Thoracic aorta (tissue), 2 donors: ENCODE measurements at regions not wholly inside any gene's neighbourhood (a gene's known extent, or its start where the extent isn't known, plus 50 kb on each side); places are given as distances from the start of the nearest gene placed in this dataset.

Experiments
- ATAC-seq: fragments of 150-250 bp; one replicate; pipeline ENCODE4 v1.8.0; 2017; ENCODE audit warnings: low read depth; ENCODE audit not compliant: insufficient number of reproducible peaks, low FRiP score
- DNase-seq: peaks from one replicate; pipeline ENCODE4 v3.0.0-alpha.2; 2020; ENCODE audit warnings: low spot score
- H3K27ac ChIP-seq, 2 donors: fragments of 200-600 bp; sonication (generic); 1 replicate in 1 of 2; 2 replicates in 1 of 2; pipeline ENCODE4 v1.5.1; 2016; ENCODE audit warnings: mild to moderate bottlenecking in 2 of 2, moderate library complexity in 2 of 2
- H3K27me3 ChIP-seq: fragments of 200-600 bp; sonication (generic); replicated peaks from 2 replicates; pipeline ENCODE4 v1.6.0; 2016; ENCODE audit warnings: mild to moderate bottlenecking; ENCODE audit not compliant: insufficient read depth
- H3K36me3 ChIP-seq: fragments of 200-600 bp; sonication (generic); one replicate; pipeline ENCODE4 v1.5.1; 2016
- H3K4me1 ChIP-seq, 2 donors: fragments of 200-600 bp; sonication (generic); 1 replicate in 1 of 2; 2 replicates in 1 of 2; pipeline versions ENCODE4 v1.5.1 to v1.6.0; 2016; ENCODE audit warnings: low read depth in 2 of 2, mild to moderate bottlenecking in 1 of 2; ENCODE audit not compliant: control insufficient read depth in 1 of 2
- H3K4me3 ChIP-seq: fragments of 200-600 bp; sonication (generic); 2 replicates; pipeline ENCODE4 v1.5.1; 2016; ENCODE audit warnings: mild to moderate bottlenecking
- H3K9me3 ChIP-seq: fragments of 200-600 bp; sonication (generic); 2 replicates; pipeline ENCODE4 v1.5.1; 2016
- CTCF ChIP-seq: fragments of 200-600 bp; sonication (generic); IDR thresholded peaks from one replicate; pipeline ENCODE4 v1.5.1; 2019; ENCODE audit warnings: antibody characterized with exemption

GRCh38 chr10:43852644-43853214, 204.0 kb upstream of the ZNF32 start:
- Histone ChIP-seq H3K27me3 (no peaks in the 10 kb centered on the region), H3K9me3 (no peaks in the 10 kb centered on the region), H3K36me3 (no peaks in the 10 kb centered on the region), H3K4me1 (peaks cover 8 to 16% of the 10 kb centered on the region in 2 donors), H3K4me3 (no peak overlapping the region), H3K27ac (no peak overlapping the region)
- no peak for TF ChIP-seq CTCF
- no peak for DNase-seq
- ATAC-seq = no peak

- DNase-seq = no peak
- Histone ChIP-seq H3K9me3 (no peaks in the 10 kb centered on the region), H3K27me3 (no peaks in the 10 kb centered on the region), H3K27ac (no peak overlapping the region), H3K4me1 (peaks cover 3 to 10% of the 10 kb centered on the region in 2 donors), H3K36me3 (no peaks in the 10 kb centered on the region), H3K4me3 (no peak overlapping the region)
- ATAC-seq = no peak
- TF ChIP-seq CTCF = no peak
Observed at GRCh38 chr10:43852149-43852548, 203.5 kb upstream of the ZNF32 start.

GRCh38 chr10:43851030-43851429, 202.3 kb upstream of the ZNF32 start:
- no peaks in the 10 kb centered on the region for H3K9me3 ChIP-seq
- ATAC-seq = no peak
- DNase-seq = no peak
- no peaks in the 10 kb centered on the region for H3K27me3 ChIP-seq
- no peak for TF ChIP-seq CTCF
- peaks cover 6 to 11% of the 10 kb centered on the region in 2 donors for H3K4me1 ChIP-seq
- H3K27ac ChIP-seq = no peak overlapping the region
- H3K4me3 ChIP-seq = no peak overlapping the region
- H3K36me3 ChIP-seq = no peaks in the 10 kb centered on the region

- Histone ChIP-seq H3K4me1 (peaks cover 15 to 25% of the 10 kb centered on the region in 2 donors), H3K9me3 (no peaks in the 10 kb centered on the region), H3K4me3 (no peak overlapping the region), H3K27ac (no peak overlapping the region), H3K27me3 (no peaks in the 10 kb centered on the region), H3K36me3 (no peaks in the 10 kb centered on the region)
- no peak for TF ChIP-seq CTCF
- ATAC-seq (no peak), DNase-seq (no peak)
Observed at GRCh38 chr10:43849551-43849950, 200.9 kb upstream of the ZNF32 start.

- H3K4me3 ChIP-seq = no peak overlapping the region
Observed at GRCh38 chr10:43846968-43847367, 198.3 kb upstream of the ZNF32 start.

More at GRCh38 chr10:43846968-43847367, 198.3 kb upstream of the ZNF32 start:
- Histone ChIP-seq H3K27me3 (no peaks in the 10 kb centered on the region), H3K9me3 (no peaks in the 10 kb centered on the region), H3K27ac (no peak overlapping the region), H3K36me3 (no peaks in the 10 kb centered on the region), H3K4me1 (peaks cover 26 to 46% of the 10 kb centered on the region in 2 donors)
- no peak for ATAC-seq
- no peak for TF ChIP-seq CTCF
- no peak for DNase-seq
